IMR-90 (cell line): ENCODE measurements at regions not wholly inside any gene's neighbourhood (a gene's known extent, or its start where the extent isn't known, plus 50 kb on each side); places are given as distances from the start of the nearest gene placed in this dataset.

Experiments used
- ATAC-seq: fragments of 200-7000 bp; cut with Tn5 transposase; 2 replicates; pipeline ENCODE4 v1.9.1; 2020; ENCODE audit warnings: low read depth, mild to moderate bottlenecking, moderate library complexity
- BruUV-seq: library from RNA; stranded (reverse); fragments of 400-500 nt; replicated peaks from 2 replicates; lab custom pipeline; 2021; lab: Mats Ljungman, UMichigan
- CTCF ChIA-PET: fragments of 300-600 bp; formaldehyde crosslinking; extraction: SDS; loops from one replicate; lab custom pipeline; 2021; ENCODE audit warnings: antibody characterized with exemption; lab: Yijun Ruan, JAX
- POLR2A ChIA-PET: fragments of 300-600 bp; sonication (Branson Sonifier 250); formaldehyde crosslinking; loops from one replicate; lab custom pipeline; 2022; ENCODE audit warnings: antibody characterized with exemption; ENCODE audit not compliant: unreplicated experiment; lab: Charles Lee
- DNase-seq: peaks from one replicate; pipeline ENCODE4 v3.0.0; 2013
- H2AFZ ChIP-seq: replicated peaks from 2 replicates; pipeline ENCODE3; 2013; ENCODE audit warnings: low read length, mild to moderate bottlenecking; ENCODE audit not compliant: poor library complexity
- H2AK5ac ChIP-seq: 2 replicates; pipeline ENCODE4 v1.6.1; 2013; ENCODE audit warnings: low read depth, low read length, inconsistent platforms
- H2AK9ac ChIP-seq: replicated peaks from 2 replicates; pipeline ENCODE3; 2013; ENCODE audit warnings: mild to moderate bottlenecking, low read depth, low read length, moderate library complexity; ENCODE audit not compliant: poor library complexity
- H2BK120ac ChIP-seq: 2 replicates; pipeline ENCODE4 v1.6.1; 2013; ENCODE audit warnings: low read depth, low read length, inconsistent platforms
- H2BK15ac ChIP-seq: 3 replicates; pipeline ENCODE4 v1.6.1; 2013; ENCODE audit warnings: low read depth, low read length, inconsistent platforms
- H2BK20ac ChIP-seq: 2 replicates; pipeline ENCODE4 v1.6.1; 2013; ENCODE audit warnings: low read depth, mild to moderate bottlenecking, inconsistent platforms, low read length, moderate library complexity
- H2BK5ac ChIP-seq: 2 replicates; pipeline ENCODE4 v1.6.1; 2013; ENCODE audit warnings: mild to moderate bottlenecking, low read depth, low read length, inconsistent platforms; ENCODE audit not compliant: poor library complexity, severe bottlenecking
- H3K14ac ChIP-seq: replicated peaks from 2 replicates; pipeline ENCODE4 v1.6.1; 2013; ENCODE audit warnings: low read depth, low read length, inconsistent platforms
- H3K18ac ChIP-seq: 2 replicates; pipeline ENCODE4 v1.6.1; 2013; ENCODE audit warnings: low read depth, low read length, control low read depth
- H3K23ac ChIP-seq: 2 replicates; pipeline ENCODE4 v1.6.1; 2013; ENCODE audit warnings: low read depth, low read length, inconsistent platforms
- H3K27ac ChIP-seq: 2 replicates; pipeline ENCODE4 v1.5.1; 2013; ENCODE audit warnings: mild to moderate bottlenecking, control low read depth, low read length; ENCODE audit not compliant: insufficient read depth
- H3K27me3 ChIP-seq: 2 replicates; pipeline ENCODE4 v1.6.1; 2013; ENCODE audit warnings: low read length; ENCODE audit not compliant: control insufficient read depth, insufficient read depth
- H3K36me3 ChIP-seq: 2 replicates; pipeline ENCODE4 v1.6.1; 2013; ENCODE audit warnings: low read length, mixed read lengths; ENCODE audit not compliant: control insufficient read depth, insufficient read depth
- H3K4ac ChIP-seq: 2 replicates; pipeline ENCODE4 v1.6.1; 2013; ENCODE audit warnings: low read depth, low read length, inconsistent platforms
- H3K4me1 ChIP-seq: 2 replicates; pipeline ENCODE4 v1.6.1; 2013; ENCODE audit warnings: low read length, mixed read lengths; ENCODE audit not compliant: control insufficient read depth, insufficient read depth
- H3K4me2 ChIP-seq: 2 replicates; pipeline ENCODE4 v1.6.1; 2013; ENCODE audit warnings: low read depth, mild to moderate bottlenecking, control low read depth, low read length, moderate library complexity
- H3K4me3 ChIP-seq: 2 replicates; pipeline ENCODE4 v1.5.1; 2013; ENCODE audit warnings: low read depth, mild to moderate bottlenecking, control low read depth, low read length, moderate library complexity; ENCODE audit not compliant: insufficient read depth
- H3K56ac ChIP-seq: 2 replicates; pipeline ENCODE4 v1.6.1; 2013; ENCODE audit warnings: low read length, inconsistent platforms; ENCODE audit not compliant: insufficient read depth; ENCODE audit errors: extremely low read depth
- H3K79me1 ChIP-seq, 2 experiments: 2 replicates each; pipeline ENCODE4 v1.6.1; 2013; ENCODE audit warnings: low read length in 2 of 2, inconsistent platforms in 1 of 2, low read depth in 1 of 2
- H3K9ac ChIP-seq: 2 replicates; pipeline ENCODE4 v1.6.1; 2013; ENCODE audit warnings: low read depth, low read length, control low read depth
- H3K9me1 ChIP-seq: 2 replicates; pipeline ENCODE4 v1.6.1; 2013; ENCODE audit warnings: low read length, inconsistent platforms; ENCODE audit not compliant: insufficient read depth
- H3K9me3 ChIP-seq: 2 replicates; pipeline ENCODE4 v1.6.1; 2013; ENCODE audit warnings: low read length; ENCODE audit not compliant: control insufficient read depth, insufficient read depth
- H4K20me1 ChIP-seq: 2 replicates; pipeline ENCODE4 v1.6.1; 2013; ENCODE audit warnings: low read length, inconsistent platforms; ENCODE audit not compliant: insufficient read depth
- H4K5ac ChIP-seq: 2 replicates; pipeline ENCODE4 v1.6.1; 2013; ENCODE audit warnings: mild to moderate bottlenecking, low read depth, low read length, control low read depth
- H4K8ac ChIP-seq, 2 experiments: 2 replicates each; pipeline ENCODE4 v1.6.1; 2013; ENCODE audit warnings: low read depth in 2 of 2, low read length in 2 of 2, control low read depth in 1 of 2, inconsistent platforms in 1 of 2
- H4K91ac ChIP-seq: 2 replicates; pipeline ENCODE4 v1.6.1; 2013; ENCODE audit warnings: low read depth, low read length, inconsistent platforms; ENCODE audit not compliant: insufficient read depth
- BHLHE40 ChIP-seq: fragments of 150-350 bp; IDR thresholded peaks from 2 replicates; pipeline ENCODE4 v1.6.1; 2016; ENCODE audit warnings: mild to moderate bottlenecking, low read depth, low read length
- CEBPB ChIP-seq: IDR thresholded peaks from 2 replicates; pipeline ENCODE4 v1.6.1; 2012; ENCODE audit warnings: low read depth, low read length, improper control_type of control experiment
- CHD1 ChIP-seq: IDR thresholded peaks from 2 replicates; pipeline ENCODE4 v1.6.1; 2012; ENCODE audit warnings: low read depth, low read length, improper control_type of control experiment
- MAFK ChIP-seq: IDR thresholded peaks from 2 replicates; pipeline ENCODE4 v1.6.1; 2012; ENCODE audit warnings: low read depth, low read length, improper control_type of control experiment
- MAZ ChIP-seq: IDR thresholded peaks from 2 replicates; pipeline ENCODE4 v1.6.1; 2012; ENCODE audit warnings: low read depth, mild to moderate bottlenecking, low read length, improper control_type of control experiment, moderate library complexity, borderline replicate concordance
- NFE2L2 ChIP-seq: fragments of 150-350 bp; IDR thresholded peaks from 2 replicates; pipeline ENCODE4 v1.6.1; 2016; ENCODE audit warnings: low read depth, mild to moderate bottlenecking, low read length
- POLR2A ChIP-seq: IDR thresholded peaks from 2 replicates; pipeline ENCODE4 v1.6.1; 2012; ENCODE audit warnings: mild to moderate bottlenecking, low read depth, low read length
- RCOR1 ChIP-seq: IDR thresholded peaks from 2 replicates; pipeline ENCODE4 v1.6.1; 2012; ENCODE audit warnings: mild to moderate bottlenecking, low read length, improper control_type of control experiment; ENCODE audit not compliant: insufficient replicate concordance
- SMC3 ChIP-seq: fragments of 150-350 bp; IDR thresholded peaks from 2 replicates; pipeline ENCODE4 v1.6.1; 2016; ENCODE audit warnings: low read depth, mild to moderate bottlenecking, antibody characterized with exemption, low read length, moderate library complexity
- WGBS, 2 experiments: methylation state at CpG; one replicate each; pipeline versions ENCODE4 v1.1.5 to v1.1.7; 2013; ENCODE audit warnings: missing lambda C conversion rate in 2 of 2; ENCODE audit not compliant: insufficient read length in 1 of 2; ENCODE audit errors: extremely low coverage in 2 of 2; 5-methylcytosine and 5-hydroxymethylcytosine counted together
- dilution Hi-C: fragments of 300-500 bp; cut with HindIII; formaldehyde crosslinking; loops from one replicate; pipeline ENCODE4 v1.14.3; 2018; ENCODE audit warnings: low sequenced_read_pairs; ENCODE audit not compliant: unreplicated experiment
- in situ Hi-C: fragments of 300-500 bp; cut with MboI; formaldehyde crosslinking; loops from 3 replicates; pipeline ENCODE4 v1.14.3; 2019; ENCODE audit warnings: low sequenced_read_pairs, inconsistent platforms, mixed read lengths
- intact Hi-C: fragments of 100-400 bp; cut with micrococcal nuclease; formaldehyde crosslinking; loops from 2 replicates; pipeline ENCODE4 v1.10.0; 2022

DNA sequence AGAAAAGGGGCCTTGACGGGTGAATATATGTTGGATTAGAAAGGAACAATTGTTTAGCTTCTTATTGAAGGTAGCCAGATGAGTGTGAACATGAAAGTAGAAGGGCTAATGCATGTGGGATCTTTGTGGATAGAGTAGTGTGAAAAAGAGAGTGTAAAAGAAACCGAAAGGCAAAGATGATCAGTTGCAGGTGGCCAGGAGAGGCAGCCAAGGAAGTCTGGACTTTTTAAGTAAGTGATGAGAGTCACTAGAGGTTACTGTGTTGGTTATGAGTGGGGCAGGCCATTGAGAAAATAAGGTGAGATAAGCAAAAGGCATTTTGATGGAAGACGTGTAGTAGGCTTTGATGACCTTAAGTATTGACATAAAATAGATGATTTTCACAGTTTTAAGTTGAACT is 64.7 kb upstream of the ETV1 start:
- Histone ChIP-seq H3K23ac (no peak overlapping the region), H3K27me3 (no peaks in the 10 kb centered on the region), H3K4me1 (no peaks in the 10 kb centered on the region), H2BK20ac (no peak overlapping the region), H3K9ac (no peak overlapping the region), H3K27ac (no peak overlapping the region), H2BK15ac (no peak overlapping the region), H3K79me1 (no peaks in the 10 kb centered on the region), H3K4me3 (no peak overlapping the region), H2AK9ac (no peak overlapping the region), H3K4ac (no peak overlapping the region), H3K9me1 (no peaks in the 10 kb centered on the region), H3K18ac (no peak overlapping the region), H4K91ac (no peak overlapping the region), H4K5ac (no peak overlapping the region), H4K8ac (no peak overlapping the region), H3K36me3 (no peaks in the 10 kb centered on the region), H2AFZ (no peak overlapping the region), H4K20me1 (no peaks in the 10 kb centered on the region), H3K56ac (no peak overlapping the region), H3K9me3 (no peaks in the 10 kb centered on the region), H2BK5ac (no peak overlapping the region), H2AK5ac (no peak overlapping the region), H3K4me2 (no peak overlapping the region), H2BK120ac (no peak overlapping the region), H3K14ac (no peak overlapping the region)
- no peak for DNase-seq
- in situ Hi-C loops (no loop called here), dilution Hi-C loops (no loop called here), intact Hi-C loops (no loop called here)
- ATAC-seq = no peak
- TF ChIP-seq NFE2L2 (no peak), SMC3 (no peak), BHLHE40 (no peak), POLR2A (no peak), CEBPB (no peak), RCOR1 (no peak), MAZ (no peak), CHD1 (no peak), MAFK (no peak)
- no CpG with 5 or more reads among the region's 3 CpGs for WGBS, 2 experiments
- ChIA-PET POLR2A (no interaction called here), CTCF (interaction anchor here (0.6 kb wide), 1 partner anchor 772 kb away, joined by 3 read pairs; no protein-coding TSS in a partner anchor)
- BruUV-seq = no TSS peak
